SK-N-SH (cell line): ENCODE measurements at regions not wholly inside any gene's neighbourhood (a gene's known extent, or its start where the extent isn't known, plus 50 kb on each side); places are given as distances from the start of the nearest gene placed in this dataset.

ENCODE experiments used
- CTCF ChIA-PET: fragments of 300-600, 350-600 bp; formaldehyde crosslinking; extraction: SDS; loops from one replicate; lab custom pipeline; 2021; lab: Yijun Ruan, JAX
- POLR2A ChIA-PET: fragments of 350-600 bp; sonication (Branson Sonifier 250); formaldehyde crosslinking; extraction: SDS; loops from one replicate; lab custom pipeline; 2020; ENCODE audit warnings: antibody characterized with exemption, inconsistent platforms; lab: Yijun Ruan, JAX
- DNase-seq: peaks from one replicate; pipeline ENCODE4 v3.0.0; 2012
- H2AFZ ChIP-seq: fragments of 200-600 bp; sonication (generic); 2 replicates; pipeline ENCODE4 v1.8.1; 2016; ENCODE audit warnings: antibody characterized with exemption, mild to moderate bottlenecking, low read depth
- H3F3A ChIP-seq: fragments of 200-600 bp; sonication (generic); replicated peaks from 2 replicates; pipeline ENCODE3; 2016; ENCODE audit warnings: antibody characterized with exemption, mild to moderate bottlenecking; ENCODE audit not compliant: insufficient read depth
- H3K27ac ChIP-seq, 2 experiments: fragments of 200-500 bp in 1 of 2; fragments of 200-600 bp in 1 of 2; sonication (Bioruptor generic) in 1 of 2; sonication (generic), shearing (Covaris generic) in 1 of 2; 2 replicates each; pipeline versions ENCODE4 v1.5.1 to v1.6.1; 2014 to 2016; ENCODE audit warnings: low read depth in 2 of 2, inconsistent platforms in 1 of 2, low read length in 1 of 2, mild to moderate bottlenecking in 1 of 2, mixed read lengths in 1 of 2
- H3K27me3 ChIP-seq: fragments of 200-600 bp; sonication (generic), shearing (Covaris generic); 2 replicates; pipeline ENCODE4 v1.6.1; 2016; ENCODE audit warnings: mixed run types; ENCODE audit not compliant: insufficient read depth
- H3K36me3 ChIP-seq, 2 experiments: fragments of 200-500 bp in 1 of 2; fragments of 200-600 bp in 1 of 2; sonication (Bioruptor generic) in 1 of 2; sonication (generic) in 1 of 2; replicated peaks in 1 of 2; 2 replicates each; pipeline versions ENCODE3 to v1.5.1; 2014 to 2016; ENCODE audit warnings: low read length in 1 of 2, mild to moderate bottlenecking in 1 of 2; ENCODE audit not compliant: insufficient read depth in 2 of 2, control insufficient read depth in 1 of 2
- H3K4me1 ChIP-seq, 2 experiments: fragments of 200-500 bp in 1 of 2; fragments of 200-600 bp in 1 of 2; sonication (Bioruptor generic) in 1 of 2; sonication (generic), shearing (Covaris generic) in 1 of 2; 2 replicates each; pipeline versions ENCODE4 v1.5.1 to v1.6.1; 2014 to 2016; ENCODE audit warnings: low read depth in 1 of 2, low read length in 1 of 2, mixed run types in 1 of 2; ENCODE audit not compliant: insufficient read depth in 2 of 2, control insufficient read depth in 1 of 2
- H3K4me2 ChIP-seq: fragments of 200-600 bp; sonication (generic), shearing (Covaris generic); 2 replicates; pipeline ENCODE4 v1.6.1; 2017; ENCODE audit warnings: mixed run types
- H3K4me3 ChIP-seq, 2 experiments: fragments of 200-500 bp in 1 of 2; fragments of 200-600 bp in 1 of 2; sonication (Bioruptor generic) in 1 of 2; sonication (generic), shearing (Covaris generic) in 1 of 2; 2 replicates each; pipeline versions ENCODE4 v1.5.1 to v1.8.1; 2014 to 2016; ENCODE audit warnings: low read depth in 2 of 2, inconsistent platforms in 1 of 2, low read length in 1 of 2, mild to moderate bottlenecking in 1 of 2, mixed read lengths in 1 of 2, moderate library complexity in 1 of 2
- H3K79me2 ChIP-seq: fragments of 200-600 bp; sonication (generic); 2 replicates; pipeline ENCODE4 v1.8.1; 2017; ENCODE audit warnings: mild to moderate bottlenecking; ENCODE audit not compliant: insufficient read depth
- H3K9ac ChIP-seq: fragments of 200-600 bp; sonication (generic); 2 replicates; pipeline ENCODE4 v1.6.1; 2017; ENCODE audit warnings: mixed run types
- H3K9me2 ChIP-seq: fragments of 200-600 bp; sonication (generic); 2 replicates; pipeline ENCODE4 v1.6.1; 2017; ENCODE audit warnings: mixed run types
- H3K9me3 ChIP-seq: fragments of 200-600 bp; sonication (generic); 2 replicates; pipeline ENCODE4 v1.6.1; 2017; ENCODE audit warnings: mixed run types, mild to moderate bottlenecking, moderate library complexity
- H4K20me1 ChIP-seq: fragments of 200-600 bp; sonication (generic); 2 replicates; pipeline ENCODE4 v1.6.1; 2017; ENCODE audit warnings: mild to moderate bottlenecking, mixed run types; ENCODE audit not compliant: insufficient read depth
- CHD2 ChIP-seq: fragments of 150-350 bp; IDR thresholded peaks from 2 replicates; pipeline ENCODE4 v1.6.1; 2018; ENCODE audit warnings: low read length; ENCODE audit not compliant: partially characterized antibody
- EP300 ChIP-seq, 2 experiments: IDR thresholded peaks; 2 replicates each; pipeline versions ENCODE4 v1.4.0 to v1.6.1; 2012; ENCODE audit warnings: borderline replicate concordance in 1 of 2, low read depth in 1 of 2, low read length in 1 of 2
- EZH2phosphoT487 ChIP-seq: fragments of 200-600 bp; sonication (generic); IDR thresholded peaks from 2 replicates; pipeline ENCODE4 v1.6.1; 2017; ENCODE audit warnings: low read depth, mixed run types, mild to moderate bottlenecking, antibody characterized with exemption, moderate library complexity, borderline replicate concordance
- FOSL2 ChIP-seq: IDR thresholded peaks from 2 replicates; pipeline ENCODE4 v1.4.0; 2012; ENCODE audit warnings: low read depth, mild to moderate bottlenecking, moderate library complexity, borderline replicate concordance
- FOXJ3 ChIP-seq: sonication (generic); formaldehyde crosslinking; IDR thresholded peaks from 2 replicates; pipeline ENCODE4 v1.5.1; 2020; ENCODE audit warnings: mild to moderate bottlenecking, missing genetic modification reagents
- FOXM1 ChIP-seq: IDR thresholded peaks from 2 replicates; pipeline ENCODE4 v1.4.0; 2012; ENCODE audit warnings: low read depth, mild to moderate bottlenecking
- GATA2 ChIP-seq: sonication (generic); formaldehyde crosslinking; IDR thresholded peaks from 2 replicates; pipeline ENCODE4 v1.5.0; 2020; ENCODE audit warnings: mild to moderate bottlenecking, missing genetic modification reagents
- JUND ChIP-seq: IDR thresholded peaks from 2 replicates; pipeline ENCODE4 v1.4.0; 2012
- MXI1 ChIP-seq: IDR thresholded peaks from 2 replicates; pipeline ENCODE4 v1.6.1; 2012; ENCODE audit warnings: mild to moderate bottlenecking, low read depth, low read length, improper control_type of control experiment
- NRF1 ChIP-seq: IDR thresholded peaks from 2 replicates; pipeline ENCODE4 v1.6.1; 2012; ENCODE audit warnings: low read depth, mild to moderate bottlenecking, low read length
- RAD21 ChIP-seq: IDR thresholded peaks from 2 replicates; pipeline ENCODE4 v1.6.1; 2012; ENCODE audit warnings: mild to moderate bottlenecking, low read length
- RXRA ChIP-seq: IDR thresholded peaks from 2 replicates; pipeline ENCODE4 v1.4.0; 2012; ENCODE audit warnings: low read depth, mild to moderate bottlenecking, borderline replicate concordance
- SMC3 ChIP-seq: IDR thresholded peaks from 2 replicates; pipeline ENCODE4 v1.6.1; 2012; ENCODE audit warnings: low read depth, low read length, improper control_type of control experiment
- TAF1 ChIP-seq: IDR thresholded peaks from 2 replicates; pipeline ENCODE4 v1.6.1; 2012; ENCODE audit warnings: low read depth, mild to moderate bottlenecking, low read length, moderate library complexity, borderline replicate concordance
- TCF12 ChIP-seq: IDR thresholded peaks from 2 replicates; pipeline ENCODE4 v1.4.0; 2012
- TEAD4 ChIP-seq: IDR thresholded peaks from 2 replicates; pipeline ENCODE4 v1.4.0; 2012; ENCODE audit warnings: mild to moderate bottlenecking, borderline replicate concordance; ENCODE audit not compliant: insufficient read depth
- TF ChIP-seq, protein P1 (sequence below): fragments of 200-600 bp; sonication (generic); IDR thresholded peaks from 2 replicates; pipeline ENCODE4 v1.6.1; 2017; ENCODE audit warnings: antibody characterized with exemption, mild to moderate bottlenecking, moderate library complexity
- TF ChIP-seq, protein P2 (sequence below): fragments of 150-350 bp; IDR thresholded peaks from 2 replicates; pipeline ENCODE4 v1.6.1; 2016; ENCODE audit warnings: mild to moderate bottlenecking, low read depth, low read length
- TF ChIP-seq, protein P3 (sequence below): IDR thresholded peaks from 2 replicates; pipeline ENCODE4; 2012
- TF ChIP-seq, protein P4 (sequence below): fragments of 150-350 bp; IDR thresholded peaks from 2 replicates; pipeline ENCODE4 v1.6.1; 2017; ENCODE audit warnings: antibody characterized with exemption, low read length, low read depth, borderline replicate concordance

DNA sequence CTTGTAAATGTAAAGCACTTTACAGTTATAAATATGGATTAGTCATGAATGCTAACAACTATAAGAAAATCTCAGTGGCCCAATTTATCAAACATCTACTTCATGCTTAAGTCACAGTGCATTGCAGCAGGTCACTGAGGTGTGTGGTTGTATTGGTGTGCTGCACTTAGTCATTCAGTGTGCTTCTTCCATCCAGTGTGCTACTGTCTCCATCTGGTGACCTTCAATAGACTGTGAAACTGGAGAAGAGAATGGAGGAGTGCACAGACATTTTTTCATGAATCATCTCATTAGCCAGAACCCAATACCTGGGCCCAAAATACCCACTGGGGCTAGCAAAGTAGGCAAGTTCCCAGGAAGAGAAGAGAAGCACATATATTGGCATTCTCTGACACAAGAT, 199.6 kb downstream of the SHOX2 start:
- TF ChIP-seq EZH2phosphoT487: no peak
- TF ChIP-seq CHD2: no peak
- no peak for TF ChIP-seq RXRA
- TF ChIP-seq TEAD4: no peak
- TF ChIP-seq NRF1: no peak
- no peak for TF ChIP-seq FOSL2
- no peak for TF ChIP-seq JUND
- TF ChIP-seq EP300 (IDR thresholded peaks at IDR 0.05; ENCODE audit: borderline replicate concordance in 1 of 2, low read depth in 1 of 2, low read length in 1 of 2): no peak
- TF ChIP-seq, protein P1, sequence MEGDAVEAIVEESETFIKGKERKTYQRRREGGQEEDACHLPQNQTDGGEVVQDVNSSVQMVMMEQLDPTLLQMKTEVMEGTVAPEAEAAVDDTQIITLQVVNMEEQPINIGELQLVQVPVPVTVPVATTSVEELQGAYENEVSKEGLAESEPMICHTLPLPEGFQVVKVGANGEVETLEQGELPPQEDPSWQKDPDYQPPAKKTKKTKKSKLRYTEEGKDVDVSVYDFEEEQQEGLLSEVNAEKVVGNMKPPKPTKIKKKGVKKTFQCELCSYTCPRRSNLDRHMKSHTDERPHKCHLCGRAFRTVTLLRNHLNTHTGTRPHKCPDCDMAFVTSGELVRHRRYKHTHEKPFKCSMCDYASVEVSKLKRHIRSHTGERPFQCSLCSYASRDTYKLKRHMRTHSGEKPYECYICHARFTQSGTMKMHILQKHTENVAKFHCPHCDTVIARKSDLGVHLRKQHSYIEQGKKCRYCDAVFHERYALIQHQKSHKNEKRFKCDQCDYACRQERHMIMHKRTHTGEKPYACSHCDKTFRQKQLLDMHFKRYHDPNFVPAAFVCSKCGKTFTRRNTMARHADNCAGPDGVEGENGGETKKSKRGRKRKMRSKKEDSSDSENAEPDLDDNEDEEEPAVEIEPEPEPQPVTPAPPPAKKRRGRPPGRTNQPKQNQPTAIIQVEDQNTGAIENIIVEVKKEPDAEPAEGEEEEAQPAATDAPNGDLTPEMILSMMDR: peak; percentile 37; the same call in 1 of the 2 replicates
- TF ChIP-seq FOXJ3: no peak
- TF ChIP-seq RAD21: peak; percentile 70
- TF ChIP-seq FOXM1: no peak
- TF ChIP-seq, protein P2, sequence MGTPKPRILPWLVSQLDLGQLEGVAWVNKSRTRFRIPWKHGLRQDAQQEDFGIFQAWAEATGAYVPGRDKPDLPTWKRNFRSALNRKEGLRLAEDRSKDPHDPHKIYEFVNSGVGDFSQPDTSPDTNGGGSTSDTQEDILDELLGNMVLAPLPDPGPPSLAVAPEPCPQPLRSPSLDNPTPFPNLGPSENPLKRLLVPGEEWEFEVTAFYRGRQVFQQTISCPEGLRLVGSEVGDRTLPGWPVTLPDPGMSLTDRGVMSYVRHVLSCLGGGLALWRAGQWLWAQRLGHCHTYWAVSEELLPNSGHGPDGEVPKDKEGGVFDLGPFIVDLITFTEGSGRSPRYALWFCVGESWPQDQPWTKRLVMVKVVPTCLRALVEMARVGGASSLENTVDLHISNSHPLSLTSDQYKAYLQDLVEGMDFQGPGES: no peak
- TF ChIP-seq TCF12: no peak
- TF ChIP-seq MXI1: no peak
- TF ChIP-seq GATA2 (CRISPR knock-in tag): no peak
- TF ChIP-seq, protein P3, sequence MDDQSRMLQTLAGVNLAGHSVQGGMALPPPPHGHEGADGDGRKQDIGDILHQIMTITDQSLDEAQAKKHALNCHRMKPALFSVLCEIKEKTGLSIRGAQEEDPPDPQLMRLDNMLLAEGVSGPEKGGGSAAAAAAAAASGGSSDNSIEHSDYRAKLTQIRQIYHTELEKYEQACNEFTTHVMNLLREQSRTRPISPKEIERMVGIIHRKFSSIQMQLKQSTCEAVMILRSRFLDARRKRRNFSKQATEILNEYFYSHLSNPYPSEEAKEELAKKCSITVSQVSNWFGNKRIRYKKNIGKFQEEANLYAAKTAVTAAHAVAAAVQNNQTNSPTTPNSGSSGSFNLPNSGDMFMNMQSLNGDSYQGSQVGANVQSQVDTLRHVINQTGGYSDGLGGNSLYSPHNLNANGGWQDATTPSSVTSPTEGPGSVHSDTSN: no peak
- TF ChIP-seq SMC3: peak; percentile 74
- no peak for TF ChIP-seq TAF1
- TF ChIP-seq, protein P4, sequence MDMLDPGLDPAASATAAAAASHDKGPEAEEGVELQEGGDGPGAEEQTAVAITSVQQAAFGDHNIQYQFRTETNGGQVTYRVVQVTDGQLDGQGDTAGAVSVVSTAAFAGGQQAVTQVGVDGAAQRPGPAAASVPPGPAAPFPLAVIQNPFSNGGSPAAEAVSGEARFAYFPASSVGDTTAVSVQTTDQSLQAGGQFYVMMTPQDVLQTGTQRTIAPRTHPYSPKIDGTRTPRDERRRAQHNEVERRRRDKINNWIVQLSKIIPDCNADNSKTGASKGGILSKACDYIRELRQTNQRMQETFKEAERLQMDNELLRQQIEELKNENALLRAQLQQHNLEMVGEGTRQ: no peak
- TF ChIP-seq, all 33 proteins: peak for 3
- Histone ChIP-seq H3K27me3 (no peaks in the 10 kb centered on the region), H3K9me2 (no peaks in the 10 kb centered on the region), H3K36me3 (no peaks in the 10 kb centered on the region), H2AFZ (no peak overlapping the region), H3K27ac (no peak overlapping the region), H3K9me3 (no peaks in the 10 kb centered on the region), H3K4me1 (no peaks in the 10 kb centered on the region), H3K79me2 (no peaks in the 10 kb centered on the region), H3K9ac (no peak overlapping the region), H3F3A (no peaks in the 10 kb centered on the region), H3K4me3 (no peak overlapping the region), H4K20me1 (no peaks in the 10 kb centered on the region), H3K4me2 (no peak overlapping the region)
- ChIA-PET CTCF (interaction anchor here (1.2 kb wide), 2 partner anchors 300 kb away, joined by 4 to 6 read pairs; no protein-coding TSS in a partner anchor), POLR2A (no interaction called here)
- DNase-seq: no peak
